Neural progenitor cell (in vitro differentiated cells): ENCODE measurements at regions not wholly inside any gene's neighbourhood (a gene's known extent, or its start where the extent isn't known, plus 50 kb on each side); places are given as distances from the start of the nearest gene placed in this dataset.

Source experiments
- DNase-seq: peaks from one replicate; pipeline ENCODE4 v3.0.0-alpha.2; 2016; ENCODE audit warnings: low spot score
- H2AFZ ChIP-seq: fragments of 200-600 bp; sonication (generic); replicated peaks from 2 replicates; pipeline ENCODE4 v1.6.1; 2016; ENCODE audit warnings: antibody characterized with exemption
- H3F3A ChIP-seq: fragments of 200-600 bp; sonication (generic); 2 replicates; pipeline ENCODE4 v1.6.1; 2016; ENCODE audit warnings: antibody characterized with exemption, low read depth
- H3K27ac ChIP-seq: fragments of 200-600 bp; sonication (generic); 2 replicates; pipeline ENCODE4 v1.5.1; 2016; ENCODE audit warnings: mild to moderate bottlenecking
- H3K27me3 ChIP-seq: fragments of 200-600 bp; sonication (generic); 2 replicates; pipeline ENCODE4 v1.6.1; 2016; ENCODE audit warnings: mild to moderate bottlenecking, moderate library complexity
- H3K36me3 ChIP-seq: fragments of 200-600 bp; sonication (generic); 2 replicates; pipeline ENCODE4 v1.5.1; 2016
- H3K4me1 ChIP-seq: fragments of 200-600 bp; sonication (generic); 2 replicates; pipeline ENCODE4 v1.6.1; 2016; ENCODE audit warnings: mixed run types
- H3K4me2 ChIP-seq: fragments of 200-600 bp; sonication (generic); 2 replicates; pipeline ENCODE4 v1.6.1; 2016
- H3K4me3 ChIP-seq: fragments of 200-600 bp; sonication (generic); 2 replicates; pipeline ENCODE4 v1.5.1; 2016
- H3K79me2 ChIP-seq: fragments of 200-600 bp; sonication (generic); 2 replicates; pipeline ENCODE4 v1.6.1; 2016; ENCODE audit warnings: low read depth
- H3K9ac ChIP-seq: fragments of 200-600 bp; sonication (generic); 2 replicates; pipeline ENCODE4 v1.6.1; 2016
- H3K9me3 ChIP-seq: fragments of 200-600 bp; sonication (generic); 2 replicates; pipeline ENCODE4 v1.5.1; 2016; ENCODE audit warnings: low read depth
- H4K20me1 ChIP-seq: fragments of 200-600 bp; sonication (generic); 2 replicates; pipeline ENCODE4 v1.6.1; 2016; ENCODE audit warnings: low read depth
- H3K27ac Mint-ChIP-seq: 3 replicates; pipeline ENCODE4 v1.8.0; 2021; ENCODE audit warnings: mixed read lengths
- H3K27me3 Mint-ChIP-seq: 2 replicates; pipeline ENCODE4 v1.8.0; 2022; ENCODE audit warnings: low read depth, mild to moderate bottlenecking, inconsistent platforms, moderate library complexity, mixed read lengths; ENCODE audit not compliant: insufficient read depth
- H3K36me3 Mint-ChIP-seq: 3 replicates; pipeline ENCODE4 v1.8.0; 2021; ENCODE audit warnings: mixed read lengths
- H3K4me1 Mint-ChIP-seq: 3 replicates; pipeline ENCODE4 v1.8.0; 2021; ENCODE audit warnings: mixed read lengths
- H3K4me3 Mint-ChIP-seq: 3 replicates; pipeline ENCODE4 v1.8.0; 2021; ENCODE audit warnings: mild to moderate bottlenecking, moderate library complexity, mixed read lengths
- H3K9me3 Mint-ChIP-seq: 3 replicates; pipeline ENCODE4 v1.8.0; 2020; ENCODE audit warnings: mixed read lengths
- CTCF ChIP-seq: fragments of 200-600 bp; sonication (generic); IDR thresholded peaks from 2 replicates; pipeline ENCODE4 v1.5.1; 2017; ENCODE audit warnings: antibody characterized with exemption, mild to moderate bottlenecking
- EZH2 ChIP-seq: fragments of 200-600 bp; sonication (generic); IDR thresholded peaks from 2 replicates; pipeline ENCODE4 v1.6.1; 2017; ENCODE audit warnings: antibody characterized with exemption, mild to moderate bottlenecking, moderate library complexity
- EZH2phosphoT487 ChIP-seq: fragments of 200-600 bp; sonication (generic); IDR thresholded peaks from 2 replicates; pipeline ENCODE4 v1.6.1; 2017; ENCODE audit warnings: antibody characterized with exemption

GRCh38 chr2:136653861-136654260, 111.5 kb upstream of the THSD7B start:
- H3K36me3 Mint-ChIP-seq = no peaks in the 10 kb centered on the region
- no peak overlapping the region for H3K27ac Mint-ChIP-seq
- H2AFZ ChIP-seq = no peak overlapping the region
- H3K9ac ChIP-seq = no peak overlapping the region
- H3F3A ChIP-seq = no peaks in the 10 kb centered on the region
- DNase-seq = no peak
- H3K9me3 Mint-ChIP-seq = no peaks in the 10 kb centered on the region
- no peak overlapping the region for H3K4me3 ChIP-seq
- no peak for TF ChIP-seq CTCF
- no peak for TF ChIP-seq EZH2
- no peak for TF ChIP-seq EZH2phosphoT487
- H3K27ac ChIP-seq = no peak overlapping the region
- no peaks in the 10 kb centered on the region for H3K9me3 ChIP-seq
- no peaks in the 10 kb centered on the region for H3K27me3 ChIP-seq
- no peaks in the 10 kb centered on the region for H3K36me3 ChIP-seq
- H3K4me1 ChIP-seq = no peaks in the 10 kb centered on the region
- H3K27me3 Mint-ChIP-seq = no peaks in the 10 kb centered on the region
- H3K4me2 ChIP-seq = no peak overlapping the region
- no peaks in the 10 kb centered on the region for H4K20me1 ChIP-seq
- no peak overlapping the region for H3K4me3 Mint-ChIP-seq
- H3K4me1 Mint-ChIP-seq = no peaks in the 10 kb centered on the region
- H3K79me2 ChIP-seq = no peaks in the 10 kb centered on the region

- H3K9me3 ChIP-seq = no peaks in the 10 kb centered on the region
- no peaks in the 10 kb centered on the region for H3K36me3 ChIP-seq
These were observed 113.8 kb upstream of the THSD7B start for GRCh38 chr2:136651456-136652010.

GRCh38 chr2:136647039-136647438, 118.3 kb upstream of the THSD7B start:
- no peaks in the 10 kb centered on the region for H3K27me3 ChIP-seq
- no peaks in the 10 kb centered on the region for H3K36me3 ChIP-seq
- H3K27ac ChIP-seq = no peak overlapping the region
- no peaks in the 10 kb centered on the region for H3F3A ChIP-seq
- no peaks in the 10 kb centered on the region for H4K20me1 ChIP-seq
- H3K36me3 Mint-ChIP-seq = no peaks in the 10 kb centered on the region
- no peaks in the 10 kb centered on the region for H3K4me1 ChIP-seq
- no peak overlapping the region for H3K27ac Mint-ChIP-seq
- H3K79me2 ChIP-seq = no peaks in the 10 kb centered on the region
- H3K4me1 Mint-ChIP-seq = peaks cover 3% of the 10 kb centered on the region
- H3K4me3 Mint-ChIP-seq = no peak overlapping the region
- H3K4me2 ChIP-seq = no peak overlapping the region
- H3K9me3 Mint-ChIP-seq = no peaks in the 10 kb centered on the region
- no peak for TF ChIP-seq EZH2
- no peak for TF ChIP-seq EZH2phosphoT487
- no peak for TF ChIP-seq CTCF
- no peak overlapping the region for H3K9ac ChIP-seq
- H3K4me3 ChIP-seq = no peak overlapping the region
- peaks cover 2% of the 10 kb centered on the region for H3K27me3 Mint-ChIP-seq
- DNase-seq = no peak
- no peak overlapping the region for H2AFZ ChIP-seq
- H3K9me3 ChIP-seq = no peaks in the 10 kb centered on the region

More at GRCh38 chr2:136651456-136652010, 113.8 kb upstream of the THSD7B start:
- TF ChIP-seq EZH2 (no peak), EZH2phosphoT487 (no peak), CTCF (no peak)
- Mint-ChIP-seq H3K4me1 (no peaks in the 10 kb centered on the region), H3K4me3 (no peak overlapping the region), H3K9me3 (no peaks in the 10 kb centered on the region), H3K36me3 (no peaks in the 10 kb centered on the region), H3K27ac (no peak overlapping the region), H3K27me3 (no peaks in the 10 kb centered on the region)
- H3K4me3 ChIP-seq = no peak overlapping the region
- no peaks in the 10 kb centered on the region for H3K79me2 ChIP-seq
- H3K27ac ChIP-seq = no peak overlapping the region
- H4K20me1 ChIP-seq = no peaks in the 10 kb centered on the region
- no peaks in the 10 kb centered on the region for H3K4me1 ChIP-seq
- H3F3A ChIP-seq = no peaks in the 10 kb centered on the region
- no peak overlapping the region for H2AFZ ChIP-seq
- no peak overlapping the region for H3K4me2 ChIP-seq
- no peak for DNase-seq
- H3K27me3 ChIP-seq = no peaks in the 10 kb centered on the region
- H3K9ac ChIP-seq = no peak overlapping the region
